ENCODE measurements at regions not wholly inside any gene's neighbourhood (a gene's known extent, or its start where the extent isn't known, plus 50 kb on each side); places are given as distances from the start of the nearest gene placed in this dataset.

DNA sequence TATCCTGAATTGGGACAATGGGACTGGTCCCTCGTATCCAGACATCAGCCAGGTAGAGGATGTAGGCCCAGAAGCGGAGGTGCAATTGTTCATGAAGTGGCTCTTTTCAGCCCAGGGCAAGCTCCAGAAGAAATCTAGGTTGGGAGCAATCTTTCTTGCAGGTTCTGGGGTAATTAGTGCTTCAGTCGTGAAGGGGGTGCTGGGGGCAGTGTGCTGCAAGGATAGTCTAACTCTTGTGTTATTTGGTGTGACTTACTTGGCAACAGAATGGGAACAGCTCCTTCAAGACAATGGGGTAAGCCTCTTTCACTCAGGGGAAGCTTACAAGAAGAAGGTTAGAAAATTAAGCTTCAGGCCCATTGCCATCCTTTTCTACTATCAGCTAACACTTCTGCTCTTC is 273.0 kb downstream of the DIPK2A start:
- dilution Hi-C loops (cut with MboI; ENCODE audit: extremely low pct_ligation_motif_present, low sequenced_read_pairs), result no loop called here
- FAIRE-seq, result no peak
- Histone ChIP-seq H3K27ac (ENCODE audit: control insufficient read depth, insufficient read depth, low read length) (no peak overlapping the region), H3K9ac (ENCODE audit: control insufficient read depth, extremely low read depth, insufficient read depth, low read length) (no peak overlapping the region), H3K4me3 (ENCODE audit: control insufficient read depth in 2 of 3, extremely low read depth in 1 of 3, insufficient read depth in 2 of 3, low read depth in 1 of 3, low read length in 3 of 3) (no peak overlapping the region), H2AFZ (ENCODE audit: control insufficient read depth, low read length) (no peak overlapping the region), H3K9me3 (ENCODE audit: control insufficient read depth, low read depth, low read length) (no peaks in the 10 kb centered on the region), H3K79me2 (ENCODE audit: control insufficient read depth, insufficient read depth, low read length) (no peaks in the 10 kb centered on the region), H3K4me2 (ENCODE audit: control insufficient read depth, extremely low read depth, insufficient read depth, low read depth, low read length) (no peak overlapping the region), H3K27me3 (ENCODE audit: control insufficient read depth, extremely low read depth, insufficient read depth, low read length) (no peaks in the 10 kb centered on the region), H3K9me1 (ENCODE audit: control insufficient read depth, extremely low read depth, insufficient read depth, low read length) (no peaks in the 10 kb centered on the region), H3K36me3 (ENCODE audit: control insufficient read depth in 2 of 2, extremely low read depth in 1 of 2, insufficient read depth in 2 of 2, low read length in 2 of 2) (no peaks in the 10 kb centered on the region), H4K20me1 (ENCODE audit: control insufficient read depth, extremely low read depth, insufficient read depth, low read length) (no peaks in the 10 kb centered on the region), H3K4me1 (ENCODE audit: control insufficient read depth, extremely low read depth, insufficient read depth, low read length) (no peaks in the 10 kb centered on the region)
- DNase-seq (ENCODE audit: low read depth, low spot score), result no peak
- TF ChIP-seq, protein P1, sequence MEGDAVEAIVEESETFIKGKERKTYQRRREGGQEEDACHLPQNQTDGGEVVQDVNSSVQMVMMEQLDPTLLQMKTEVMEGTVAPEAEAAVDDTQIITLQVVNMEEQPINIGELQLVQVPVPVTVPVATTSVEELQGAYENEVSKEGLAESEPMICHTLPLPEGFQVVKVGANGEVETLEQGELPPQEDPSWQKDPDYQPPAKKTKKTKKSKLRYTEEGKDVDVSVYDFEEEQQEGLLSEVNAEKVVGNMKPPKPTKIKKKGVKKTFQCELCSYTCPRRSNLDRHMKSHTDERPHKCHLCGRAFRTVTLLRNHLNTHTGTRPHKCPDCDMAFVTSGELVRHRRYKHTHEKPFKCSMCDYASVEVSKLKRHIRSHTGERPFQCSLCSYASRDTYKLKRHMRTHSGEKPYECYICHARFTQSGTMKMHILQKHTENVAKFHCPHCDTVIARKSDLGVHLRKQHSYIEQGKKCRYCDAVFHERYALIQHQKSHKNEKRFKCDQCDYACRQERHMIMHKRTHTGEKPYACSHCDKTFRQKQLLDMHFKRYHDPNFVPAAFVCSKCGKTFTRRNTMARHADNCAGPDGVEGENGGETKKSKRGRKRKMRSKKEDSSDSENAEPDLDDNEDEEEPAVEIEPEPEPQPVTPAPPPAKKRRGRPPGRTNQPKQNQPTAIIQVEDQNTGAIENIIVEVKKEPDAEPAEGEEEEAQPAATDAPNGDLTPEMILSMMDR (optimal IDR thresholded peaks at IDR 0.05 in 1 of 3, IDR thresholded peaks at IDR 0.05 in 1 of 3, conservative IDR thresholded peaks at IDR 0.05 in 1 of 3; ENCODE audit: extremely low read depth in 1 of 3, insufficient read depth in 2 of 3, low read length in 3 of 3), result peak in 1 of 3 experiments; percentile 29
- no peak for TF ChIP-seq EZH2 (IDR thresholded peaks at IDR 0.05; ENCODE audit: low read length)

DNA sequence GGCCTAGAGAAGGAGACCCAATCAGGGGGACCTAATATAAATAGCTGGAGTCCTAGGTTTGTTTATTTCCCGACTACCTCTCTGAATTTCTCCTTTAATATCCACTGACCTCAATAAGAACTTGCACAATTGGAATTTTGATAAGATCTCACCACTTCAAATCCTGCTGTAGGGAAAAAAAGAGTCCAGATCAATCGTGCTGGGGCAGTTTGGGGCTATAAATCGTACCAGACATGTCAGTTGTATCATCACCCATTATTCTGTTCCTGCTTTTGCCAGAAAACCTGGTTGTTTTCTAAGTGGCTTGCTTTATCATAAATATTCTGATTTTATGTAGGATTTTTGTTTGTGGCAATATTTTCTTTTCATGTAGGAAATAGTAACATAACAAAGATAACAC is 281.3 kb downstream of the DIPK2A start:
- H3K9ac ChIP-seq (ENCODE audit: control insufficient read depth, extremely low read depth, insufficient read depth, low read length), result no peak overlapping the region
- H3K4me3 ChIP-seq (ENCODE audit: control insufficient read depth in 2 of 3, extremely low read depth in 1 of 3, insufficient read depth in 2 of 3, low read depth in 1 of 3, low read length in 3 of 3), result no peak overlapping the region
- H3K27me3 ChIP-seq (ENCODE audit: control insufficient read depth, extremely low read depth, insufficient read depth, low read length), result no peaks in the 10 kb centered on the region
- dilution Hi-C loops (cut with MboI; ENCODE audit: extremely low pct_ligation_motif_present, low sequenced_read_pairs), result no loop called here
- H3K9me3 ChIP-seq (ENCODE audit: control insufficient read depth, low read depth, low read length), result no peaks in the 10 kb centered on the region
- H4K20me1 ChIP-seq (ENCODE audit: control insufficient read depth, extremely low read depth, insufficient read depth, low read length), result no peaks in the 10 kb centered on the region
- no peaks in the 10 kb centered on the region for H3K79me2 ChIP-seq (ENCODE audit: control insufficient read depth, insufficient read depth, low read length)
- no peak overlapping the region for H3K4me2 ChIP-seq (ENCODE audit: control insufficient read depth, extremely low read depth, insufficient read depth, low read depth, low read length)
- H2AFZ ChIP-seq (ENCODE audit: control insufficient read depth, low read length), result no peak overlapping the region
- H3K9me1 ChIP-seq (ENCODE audit: control insufficient read depth, extremely low read depth, insufficient read depth, low read length), result no peaks in the 10 kb centered on the region
- no peak for DNase-seq (ENCODE audit: low read depth, low spot score)
- H3K27ac ChIP-seq (ENCODE audit: control insufficient read depth, insufficient read depth, low read length), result no peak overlapping the region
- no peaks in the 10 kb centered on the region for H3K4me1 ChIP-seq (ENCODE audit: control insufficient read depth, extremely low read depth, insufficient read depth, low read length)
- no peak for FAIRE-seq
- no peaks in the 10 kb centered on the region for H3K36me3 ChIP-seq (ENCODE audit: control insufficient read depth in 2 of 2, extremely low read depth in 1 of 2, insufficient read depth in 2 of 2, low read length in 2 of 2)
- no peak for TF ChIP-seq EZH2 (IDR thresholded peaks at IDR 0.05; ENCODE audit: low read length)
- TF ChIP-seq, protein P1 (optimal IDR thresholded peaks at IDR 0.05 in 1 of 3, IDR thresholded peaks at IDR 0.05 in 1 of 3, conservative IDR thresholded peaks at IDR 0.05 in 1 of 3; ENCODE audit: extremely low read depth in 1 of 3, insufficient read depth in 2 of 3, low read length in 3 of 3), result no peak
